IgD-negative memory B cell (primary cell): ENCODE measurements at regions not wholly inside any gene's neighbourhood (a gene's known extent, or its start where the extent isn't known, plus 50 kb on each side); places are given as distances from the start of the nearest gene placed in this dataset.

ENCODE experiments used
- H3K27ac Mint-ChIP-seq, 3 donors: one replicate each; pipeline ENCODE4 v1.8.0; 2020 to 2022; ENCODE audit warnings: mild to moderate bottlenecking in 3 of 3, mixed read lengths in 3 of 3, moderate library complexity in 1 of 3
- H3K27me3 Mint-ChIP-seq: one replicate; pipeline ENCODE4 v1.8.0; 2021; ENCODE audit warnings: mixed read lengths
- H3K36me3 Mint-ChIP-seq: one replicate; pipeline ENCODE4 v1.8.0; 2020; ENCODE audit warnings: mild to moderate bottlenecking, mixed read lengths
- H3K4me1 Mint-ChIP-seq, 3 donors: one replicate each; pipeline ENCODE4 v1.8.0; 2020 to 2022; ENCODE audit warnings: mixed read lengths in 3 of 3, mild to moderate bottlenecking in 1 of 3
- H3K4me3 Mint-ChIP-seq, 4 donors: one replicate each; pipeline ENCODE4 v1.8.0; 2020 to 2022; ENCODE audit warnings: mild to moderate bottlenecking in 4 of 4, mixed read lengths in 4 of 4, moderate library complexity in 3 of 4
- H3K9me3 Mint-ChIP-seq, 3 donors: one replicate each; pipeline ENCODE4 v1.8.0; 2020 to 2021; ENCODE audit warnings: mixed read lengths in 3 of 3, mild to moderate bottlenecking in 1 of 3

- H3K27me3 Mint-ChIP-seq = peaks cover 1% of the 10 kb centered on the region
- H3K36me3 Mint-ChIP-seq = no peaks in the 10 kb centered on the region
- H3K4me1 Mint-ChIP-seq = peaks cover 0 to 1% (median 0%) of the 10 kb centered on the region in 3 donors
- no peak overlapping the region for H3K27ac Mint-ChIP-seq
- H3K4me3 Mint-ChIP-seq = no peak overlapping the region
- H3K9me3 Mint-ChIP-seq = peaks cover 0 to 2% (median 0%) of the 10 kb centered on the region in 3 donors
Measured at GRCh38 chr4:111681751-111682150, 463.5 kb upstream of the FAM241A start.

- Mint-ChIP-seq H3K9me3 (peaks cover 0 to 2% (median 0%) of the 10 kb centered on the region in 3 donors), H3K4me3 (no peak overlapping the region), H3K4me1 (peaks cover 0 to 1% (median 0%) of the 10 kb centered on the region in 3 donors), H3K27ac (no peak overlapping the region), H3K27me3 (peaks cover 1% of the 10 kb centered on the region), H3K36me3 (no peaks in the 10 kb centered on the region)
Measured at GRCh38 chr4:111685205-111685604, 460.0 kb upstream of the FAM241A start.

- no peaks in the 10 kb centered on the region for H3K27me3 Mint-ChIP-seq
- no peaks in the 10 kb centered on the region for H3K36me3 Mint-ChIP-seq
- H3K9me3 Mint-ChIP-seq = no peaks in the 10 kb centered on the region
- no peak overlapping the region for H3K4me3 Mint-ChIP-seq
- no peak overlapping the region for H3K27ac Mint-ChIP-seq
- no peaks in the 10 kb centered on the region for H3K4me1 Mint-ChIP-seq
Measured at GRCh38 chr4:111689214-111689613, 456.0 kb upstream of the FAM241A start.

DNA sequence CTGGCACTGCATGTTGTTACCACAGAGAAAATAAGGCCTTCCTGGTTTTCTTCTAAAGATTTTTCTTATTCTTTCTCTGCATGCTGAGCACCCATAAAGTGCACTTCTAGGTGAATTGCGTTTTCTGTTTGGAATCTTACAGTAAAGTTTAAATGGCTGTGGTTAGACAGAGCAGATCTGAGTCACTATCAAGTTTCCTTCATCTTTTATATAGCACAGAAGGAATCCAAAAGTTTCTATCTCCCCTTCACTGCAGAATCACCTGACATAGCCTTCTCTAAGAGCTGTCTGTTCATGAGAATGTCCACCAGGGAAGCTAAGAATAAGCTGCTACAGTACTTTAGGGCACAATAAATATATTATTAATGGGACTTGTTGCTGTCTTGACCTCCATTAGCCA is 455.5 kb upstream of the FAM241A start:
- no peaks in the 10 kb centered on the region for H3K36me3 Mint-ChIP-seq

DNA sequence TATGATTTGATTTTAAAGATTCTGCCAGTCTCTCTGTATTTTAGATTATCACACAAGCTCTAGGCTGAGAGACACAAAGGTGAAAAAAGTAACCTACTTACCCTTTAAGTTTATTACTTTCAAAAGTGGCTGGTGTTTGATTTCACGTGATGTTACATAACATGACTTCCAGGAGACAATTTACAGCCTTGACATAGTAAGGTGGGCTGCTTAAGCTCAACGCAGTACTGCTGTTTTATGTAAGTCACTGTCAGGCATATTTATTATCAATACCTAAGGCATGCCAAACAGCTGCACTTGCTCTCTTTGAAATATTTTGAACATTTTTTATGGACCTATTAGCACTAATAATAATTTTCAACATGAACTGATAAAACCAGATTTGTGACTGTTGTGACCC is 451.5 kb upstream of the FAM241A start:
- Mint-ChIP-seq H3K9me3 (no peaks in the 10 kb centered on the region), H3K36me3 (no peaks in the 10 kb centered on the region), H3K4me1 (no peaks in the 10 kb centered on the region), H3K4me3 (no peak overlapping the region), H3K27ac (no peak overlapping the region), H3K27me3 (no peaks in the 10 kb centered on the region)

More for the DNA sequence above, 455.5 kb upstream of the FAM241A start:
- Mint-ChIP-seq H3K4me3 (no peak overlapping the region), H3K4me1 (no peaks in the 10 kb centered on the region), H3K27ac (no peak overlapping the region), H3K27me3 (no peaks in the 10 kb centered on the region), H3K9me3 (no peaks in the 10 kb centered on the region)

DNA sequence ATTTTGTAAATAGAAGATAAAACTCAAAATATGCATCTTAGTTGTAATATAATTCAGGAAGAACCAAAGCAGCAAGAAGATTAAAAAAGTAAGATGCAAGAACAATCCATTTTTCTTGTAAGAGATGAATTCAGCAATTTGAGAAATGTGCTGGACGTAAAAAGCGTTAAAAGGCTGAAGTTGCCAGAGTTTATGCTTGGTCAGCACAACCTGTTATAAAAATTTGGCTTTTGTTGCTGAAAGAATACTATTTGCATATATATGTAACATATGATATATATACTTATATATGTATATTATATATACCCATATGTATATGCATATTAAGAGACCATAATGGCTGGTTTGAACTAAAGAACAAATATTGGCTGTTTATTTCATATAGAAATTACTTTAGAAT is 449.6 kb upstream of the FAM241A start:
- Mint-ChIP-seq H3K4me3 (no peak overlapping the region), H3K27ac (no peak overlapping the region), H3K27me3 (no peaks in the 10 kb centered on the region), H3K9me3 (no peaks in the 10 kb centered on the region), H3K36me3 (no peaks in the 10 kb centered on the region), H3K4me1 (no peaks in the 10 kb centered on the region)

DNA sequence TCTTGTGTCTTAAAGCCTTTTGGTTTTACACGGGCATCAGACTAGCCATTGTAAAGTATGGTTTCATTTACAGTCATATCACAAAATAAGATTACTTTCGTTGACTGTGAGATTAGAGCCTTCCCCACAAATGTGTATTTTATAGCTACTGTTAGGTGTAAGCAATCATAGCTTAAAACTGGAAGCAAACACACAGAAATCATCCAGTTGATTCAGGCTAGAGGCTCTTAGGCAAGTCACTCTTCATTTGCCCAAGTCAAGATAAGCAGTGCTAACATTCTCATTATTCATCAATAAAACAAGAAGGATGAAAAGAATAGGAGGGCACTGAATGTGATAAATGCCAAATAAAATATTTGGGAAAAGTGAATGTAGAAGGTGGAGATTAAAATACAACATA is 448.7 kb upstream of the FAM241A start:
- Mint-ChIP-seq H3K27ac (no peak overlapping the region), H3K36me3 (no peaks in the 10 kb centered on the region), H3K4me1 (no peaks in the 10 kb centered on the region), H3K4me3 (no peak overlapping the region), H3K27me3 (peaks cover 1% of the 10 kb centered on the region), H3K9me3 (no peaks in the 10 kb centered on the region)

DNA sequence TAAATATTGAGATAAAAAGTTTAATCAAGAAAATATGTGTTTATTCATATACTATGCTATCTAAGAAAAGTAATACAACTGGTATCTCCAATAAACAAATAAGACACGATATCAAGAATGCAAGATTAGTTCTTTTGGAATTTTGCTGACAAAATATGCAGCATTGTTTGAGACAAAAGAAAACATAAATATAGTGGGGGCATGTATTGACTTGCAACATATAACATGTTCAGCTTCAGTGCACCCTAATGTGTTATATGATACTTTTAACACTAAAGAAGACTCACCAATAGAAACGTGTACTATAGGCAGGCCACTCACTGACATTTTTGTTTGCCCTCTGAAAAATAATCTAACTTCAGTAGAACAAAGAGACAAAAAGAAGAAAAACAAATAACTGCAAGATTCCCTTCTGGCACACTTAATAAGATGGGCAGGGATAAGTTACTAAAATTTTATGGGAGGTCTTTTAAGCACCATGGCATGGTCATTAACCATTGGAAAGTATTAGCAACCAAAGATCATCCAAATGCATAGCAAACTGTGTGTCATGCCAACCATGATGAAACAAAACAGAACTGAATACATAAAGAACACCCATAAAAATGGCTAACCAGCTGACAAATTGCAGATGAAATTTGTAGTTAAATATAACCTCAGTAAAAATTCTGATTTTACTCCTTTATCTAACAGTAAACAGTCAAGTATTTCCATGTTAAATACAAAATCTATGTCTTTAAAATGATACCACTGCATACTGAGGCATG is 447.9 kb upstream of the FAM241A start:
- Mint-ChIP-seq H3K27me3 (peaks cover 1% of the 10 kb centered on the region), H3K36me3 (no peaks in the 10 kb centered on the region), H3K9me3 (no peaks in the 10 kb centered on the region), H3K4me1 (no peaks in the 10 kb centered on the region), H3K4me3 (no peak overlapping the region), H3K27ac (no peak overlapping the region)

DNA sequence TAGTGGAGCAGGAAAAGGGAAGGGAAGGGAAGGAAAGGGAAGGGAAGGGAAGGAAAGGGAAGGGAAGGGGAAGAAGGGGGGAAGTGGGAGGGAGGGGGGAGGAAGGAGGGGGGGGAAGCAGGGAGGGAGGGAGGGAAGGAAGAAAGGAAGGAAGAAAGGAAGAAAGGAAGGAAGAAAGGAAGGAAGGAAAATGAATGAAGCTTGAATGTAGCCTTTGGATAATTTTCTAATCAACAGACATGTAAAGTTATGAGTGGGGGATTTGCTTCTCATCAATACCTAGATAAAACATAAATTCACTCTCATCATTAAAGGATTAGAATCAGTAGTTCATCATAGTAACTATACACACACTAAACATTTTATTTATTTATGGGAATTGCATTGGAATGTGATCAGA is 446.9 kb upstream of the FAM241A start:
- H3K9me3 Mint-ChIP-seq = no peaks in the 10 kb centered on the region

DNA sequence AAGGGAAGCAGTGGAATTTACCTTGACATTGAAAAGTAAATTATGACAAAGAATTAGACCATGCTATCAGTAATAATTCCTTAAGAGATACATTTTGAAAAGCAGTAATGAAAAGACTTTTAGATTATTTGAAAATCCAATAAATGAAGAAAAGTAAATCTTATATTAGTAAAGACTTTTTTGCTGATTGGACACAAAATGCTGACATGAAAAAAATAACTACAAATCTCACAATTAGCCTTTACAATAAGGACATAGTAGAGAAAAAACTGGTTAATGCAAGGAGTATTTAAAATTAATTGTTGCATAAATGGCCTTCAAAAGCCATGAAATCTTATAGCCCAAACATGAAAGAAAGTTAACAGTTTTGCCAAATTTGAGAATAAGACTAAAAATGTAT is 446.1 kb upstream of the FAM241A start:
- Mint-ChIP-seq H3K27me3 (peaks cover 1% of the 10 kb centered on the region), H3K9me3 (no peaks in the 10 kb centered on the region), H3K4me1 (no peaks in the 10 kb centered on the region), H3K36me3 (no peaks in the 10 kb centered on the region), H3K4me3 (no peak overlapping the region), H3K27ac (no peak overlapping the region)

More for the DNA sequence above, 446.9 kb upstream of the FAM241A start:
- Mint-ChIP-seq H3K27me3 (peaks cover 1% of the 10 kb centered on the region), H3K27ac (no peak overlapping the region), H3K4me1 (no peaks in the 10 kb centered on the region), H3K4me3 (no peak overlapping the region), H3K36me3 (no peaks in the 10 kb centered on the region)

DNA sequence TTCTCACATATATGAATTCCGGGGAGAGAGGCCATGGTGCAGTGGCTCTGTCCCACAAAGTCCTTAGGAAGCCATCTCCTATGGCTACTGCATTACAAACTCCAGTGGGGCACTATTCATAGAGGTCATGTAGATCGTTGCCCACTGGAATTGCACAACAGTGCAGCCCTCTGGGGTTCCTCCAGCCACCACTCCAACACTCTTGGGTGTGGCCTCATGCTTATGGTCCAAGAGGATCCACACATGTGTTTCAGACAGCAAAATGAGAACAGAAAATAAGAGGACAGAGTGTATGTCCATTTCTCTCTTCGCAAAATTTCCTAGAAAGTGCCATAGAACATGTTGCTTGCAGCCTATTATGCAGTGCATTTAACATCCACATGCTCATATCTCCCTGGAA is 444.2 kb upstream of the FAM241A start:
- Mint-ChIP-seq H3K9me3 (no peaks in the 10 kb centered on the region), H3K4me1 (no peaks in the 10 kb centered on the region), H3K36me3 (no peaks in the 10 kb centered on the region), H3K27me3 (peaks cover 1% of the 10 kb centered on the region), H3K4me3 (no peak overlapping the region), H3K27ac (no peak overlapping the region)

GRCh38 chr4:111707491-111707890 is 437.8 kb upstream of the FAM241A start:
- Mint-ChIP-seq H3K27ac (no peak overlapping the region), H3K4me1 (no peaks in the 10 kb centered on the region), H3K36me3 (no peaks in the 10 kb centered on the region), H3K9me3 (no peaks in the 10 kb centered on the region), H3K4me3 (no peak overlapping the region), H3K27me3 (no peaks in the 10 kb centered on the region)

DNA sequence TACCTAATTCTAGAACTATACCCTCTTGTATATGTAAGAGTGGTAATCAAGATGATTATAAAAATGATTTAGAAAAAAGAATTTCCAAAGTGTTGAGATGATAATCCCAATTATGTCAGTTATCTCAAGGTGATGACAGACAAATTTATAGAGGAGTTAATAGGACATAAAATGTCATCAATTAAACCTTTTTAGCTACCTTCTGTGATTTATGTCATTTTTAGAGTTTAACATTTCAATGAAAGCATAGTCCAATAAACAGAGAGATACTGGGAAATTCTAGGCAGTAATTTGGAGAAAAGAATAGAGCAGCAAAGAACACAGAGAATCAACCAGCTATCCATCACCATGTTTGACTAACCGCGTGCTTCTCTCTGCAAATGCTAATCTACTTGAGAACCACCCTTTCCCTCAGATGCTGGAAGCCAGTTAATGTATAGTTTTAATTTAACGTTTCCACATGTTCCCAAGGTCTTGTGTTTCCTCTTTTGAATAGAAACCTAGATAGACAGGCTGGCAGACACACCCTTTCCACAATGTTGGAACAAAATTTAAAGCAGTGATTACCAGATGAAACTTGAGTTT is 433.1 kb upstream of the FAM241A start:
- no peaks in the 10 kb centered on the region for H3K27me3 Mint-ChIP-seq
- H3K36me3 Mint-ChIP-seq = no peaks in the 10 kb centered on the region
- H3K27ac Mint-ChIP-seq = no peak overlapping the region
- no peak overlapping the region for H3K4me3 Mint-ChIP-seq
- H3K9me3 Mint-ChIP-seq = no peaks in the 10 kb centered on the region
- no peaks in the 10 kb centered on the region for H3K4me1 Mint-ChIP-seq

GRCh38 chr4:111713276-111713675 is 432.0 kb upstream of the FAM241A start:
- no peaks in the 10 kb centered on the region for H3K9me3 Mint-ChIP-seq
- H3K4me3 Mint-ChIP-seq = no peak overlapping the region
- H3K27me3 Mint-ChIP-seq = no peaks in the 10 kb centered on the region

GRCh38 chr4:111717921-111718320 is 427.3 kb upstream of the FAM241A start:
- no peaks in the 10 kb centered on the region for H3K4me1 Mint-ChIP-seq
- no peak overlapping the region for H3K27ac Mint-ChIP-seq
- H3K4me3 Mint-ChIP-seq = no peak overlapping the region
- H3K27me3 Mint-ChIP-seq = no peaks in the 10 kb centered on the region
- no peaks in the 10 kb centered on the region for H3K9me3 Mint-ChIP-seq
- H3K36me3 Mint-ChIP-seq = no peaks in the 10 kb centered on the region

More at GRCh38 chr4:111713276-111713675, 432.0 kb upstream of the FAM241A start:
- H3K4me1 Mint-ChIP-seq = no peaks in the 10 kb centered on the region
- H3K27ac Mint-ChIP-seq = no peak overlapping the region
- H3K36me3 Mint-ChIP-seq = no peaks in the 10 kb centered on the region
